IPS DF 4.7 (cell line): ENCODE measurements at regions not wholly inside any gene's neighbourhood (a gene's known extent, or its start where the extent isn't known, plus 50 kb on each side); places are given as distances from the start of the nearest gene placed in this dataset.

Experiments used
- DNase-seq: peaks from one replicate; pipeline ENCODE4 v3.0.0-alpha.2; 2013; ENCODE audit warnings: low spot score; ENCODE audit errors: extremely low read depth

DNA sequence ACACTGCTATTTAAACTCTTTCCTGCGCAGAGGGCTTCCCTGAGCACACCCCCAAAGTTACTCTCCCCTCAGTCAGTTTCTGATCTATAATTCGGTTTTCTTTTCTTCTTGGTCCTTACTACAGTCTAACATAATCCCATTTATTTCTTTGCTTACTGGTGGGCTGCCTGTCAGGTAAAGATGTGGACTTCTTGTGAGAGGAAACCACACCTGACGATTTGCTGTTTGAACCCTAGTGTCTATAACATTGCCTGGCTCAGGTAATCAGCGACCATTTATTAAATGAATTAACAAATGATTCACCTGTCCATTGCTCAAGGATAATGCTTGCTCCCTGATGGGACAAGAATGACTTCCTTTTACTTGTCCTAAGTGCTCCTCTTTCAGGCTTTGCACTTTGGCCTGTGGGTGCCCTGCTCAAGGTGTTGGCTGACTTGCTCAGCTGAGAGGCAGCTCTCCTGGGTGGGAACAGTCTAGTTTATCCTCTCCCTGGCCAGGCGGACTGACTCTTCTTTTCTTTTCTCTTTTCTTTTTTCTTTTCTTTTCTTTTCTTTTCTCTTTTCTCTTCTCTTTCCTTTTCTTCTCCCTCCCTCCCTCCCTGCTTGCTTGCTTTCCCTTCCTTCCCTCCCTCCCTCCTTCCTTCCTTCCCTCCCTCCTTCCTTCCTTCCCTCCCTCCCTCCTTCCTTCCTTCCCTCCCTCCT, 233.1 kb downstream of the BCAS1 start:
- DNase-seq = no peak

GRCh38 chr20:53834749-53835148, 235.6 kb downstream of the BCAS1 start:
- no peak for DNase-seq

- DNase-seq = no peak
Observed at GRCh38 chr20:53834062-53834442, 236.3 kb downstream of the BCAS1 start.

DNA sequence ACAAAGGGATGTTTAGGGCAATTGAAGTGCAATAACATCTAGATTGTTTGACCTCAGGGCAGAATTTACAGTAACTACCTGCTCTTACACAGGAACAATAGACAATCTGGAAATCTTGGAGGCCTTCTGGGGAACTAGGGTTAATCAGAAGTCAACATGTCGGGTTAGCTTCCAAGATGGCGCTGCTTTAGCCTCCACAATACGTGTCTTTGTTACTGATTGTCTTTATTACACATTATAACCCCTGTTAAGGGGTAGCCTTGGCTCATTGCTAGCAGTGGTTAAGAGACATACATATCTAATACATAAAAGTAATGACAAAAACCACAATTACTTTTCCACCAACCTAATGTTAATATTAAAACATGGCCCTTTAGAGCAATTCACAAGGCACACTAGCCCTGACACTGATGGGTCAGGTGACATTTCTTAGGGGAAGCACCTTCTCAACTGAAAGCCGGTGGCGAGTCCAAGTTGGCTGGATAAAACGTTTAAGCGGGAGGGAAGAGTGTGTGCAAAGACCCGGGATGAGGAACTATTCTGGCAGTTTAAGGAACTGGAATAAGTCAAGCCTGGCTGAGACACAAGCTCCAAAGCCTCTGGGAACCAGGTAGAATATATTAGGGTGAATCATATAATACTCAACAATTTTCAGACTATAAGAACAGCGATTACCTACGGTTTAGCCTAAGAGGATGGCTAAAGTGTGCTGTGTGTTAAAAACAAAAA, 236.9 kb downstream of the BCAS1 start:
- no peak for DNase-seq

DNA sequence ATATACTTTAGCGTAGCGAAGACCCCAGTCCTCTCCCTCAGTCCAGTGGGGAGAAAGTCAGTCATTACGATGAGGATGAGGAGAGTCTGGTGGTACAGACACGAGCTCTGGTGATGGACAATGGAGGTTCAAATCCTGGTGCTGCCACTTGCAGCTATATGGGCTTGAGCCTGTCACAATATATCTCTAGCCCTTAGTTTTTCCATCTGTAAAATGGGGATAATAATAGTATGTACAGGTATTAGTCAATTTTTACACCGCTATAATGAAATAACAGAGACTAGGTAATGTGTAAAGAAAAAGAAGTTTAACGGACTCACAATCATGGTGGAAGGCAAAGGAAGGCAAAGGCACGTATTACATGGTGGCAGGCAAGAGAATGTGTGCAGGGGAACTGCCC, 237.9 kb downstream of the BCAS1 start:
- DNase-seq = no peak

GRCh38 chr20:53831812-53832211, 238.2 kb upstream of the ZNF217 start:
- DNase-seq = no peak

- DNase-seq = no peak
Observed at GRCh38 chr20:53831228-53831627, 237.6 kb upstream of the ZNF217 start.

DNA sequence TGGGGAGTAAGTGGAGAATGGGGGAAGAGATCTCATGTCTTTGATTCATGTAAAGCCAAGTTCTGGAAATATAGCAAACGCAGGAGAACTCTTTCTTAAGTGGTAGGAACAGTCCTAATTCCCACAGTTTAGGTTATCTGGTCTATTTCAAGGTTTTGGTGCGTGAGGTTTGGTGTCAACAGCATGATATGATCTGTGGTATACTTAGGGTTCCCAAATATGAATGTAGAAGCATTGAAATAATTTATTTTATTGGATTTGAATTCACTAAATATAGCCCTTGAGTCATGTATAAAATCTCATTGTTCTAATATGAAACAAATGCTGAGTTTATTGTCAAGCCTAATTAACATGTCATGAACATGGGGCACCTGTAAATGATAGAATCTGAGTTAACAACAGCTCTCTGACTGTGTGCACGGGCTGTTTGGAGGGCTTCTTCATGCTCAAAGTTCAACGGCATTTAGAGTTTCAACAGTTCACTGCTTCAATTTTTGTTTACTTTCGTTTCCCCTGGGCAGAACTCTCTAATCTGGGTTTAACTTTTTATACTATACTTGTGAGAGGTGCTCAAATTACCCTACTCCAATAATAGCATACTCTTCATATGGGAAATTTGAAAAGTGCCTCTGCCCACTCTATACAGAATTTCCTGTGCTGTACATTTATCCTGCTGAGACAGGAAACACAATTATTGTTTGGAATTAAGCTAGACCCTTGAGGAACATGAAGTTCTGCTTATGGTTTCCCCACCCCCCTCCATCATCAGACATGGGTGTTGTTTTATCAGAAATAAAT, 236.3 kb upstream of the ZNF217 start:
- no peak for DNase-seq

DNA sequence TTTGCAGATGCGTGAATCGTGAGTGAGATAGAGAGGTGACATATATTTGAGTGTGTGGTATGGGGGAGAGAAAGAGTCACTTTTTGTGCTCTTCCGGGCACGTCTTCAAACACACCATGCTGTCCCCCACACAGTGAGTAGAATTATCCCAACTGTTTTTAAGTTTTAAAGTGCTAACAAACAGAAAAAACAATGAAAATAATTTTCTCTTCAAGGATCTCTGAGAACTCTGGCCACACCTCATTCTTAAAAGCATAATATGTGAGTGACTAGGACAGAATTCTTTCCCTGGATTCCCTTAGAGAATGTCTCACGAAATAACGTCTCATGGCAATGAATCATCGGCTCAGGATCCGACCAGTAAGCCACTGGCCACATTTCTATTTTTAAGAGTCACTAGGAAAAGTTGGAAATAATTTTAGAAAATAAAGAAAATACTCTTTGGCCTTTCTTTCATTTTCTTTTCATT, 235.7 kb upstream of the ZNF217 start:
- DNase-seq = no peak

GRCh38 chr20:53828682-53829254, 235.1 kb upstream of the ZNF217 start:
- DNase-seq = no peak

- no peak for DNase-seq
Observed at GRCh38 chr20:53828088-53828681, 234.5 kb upstream of the ZNF217 start.

DNA sequence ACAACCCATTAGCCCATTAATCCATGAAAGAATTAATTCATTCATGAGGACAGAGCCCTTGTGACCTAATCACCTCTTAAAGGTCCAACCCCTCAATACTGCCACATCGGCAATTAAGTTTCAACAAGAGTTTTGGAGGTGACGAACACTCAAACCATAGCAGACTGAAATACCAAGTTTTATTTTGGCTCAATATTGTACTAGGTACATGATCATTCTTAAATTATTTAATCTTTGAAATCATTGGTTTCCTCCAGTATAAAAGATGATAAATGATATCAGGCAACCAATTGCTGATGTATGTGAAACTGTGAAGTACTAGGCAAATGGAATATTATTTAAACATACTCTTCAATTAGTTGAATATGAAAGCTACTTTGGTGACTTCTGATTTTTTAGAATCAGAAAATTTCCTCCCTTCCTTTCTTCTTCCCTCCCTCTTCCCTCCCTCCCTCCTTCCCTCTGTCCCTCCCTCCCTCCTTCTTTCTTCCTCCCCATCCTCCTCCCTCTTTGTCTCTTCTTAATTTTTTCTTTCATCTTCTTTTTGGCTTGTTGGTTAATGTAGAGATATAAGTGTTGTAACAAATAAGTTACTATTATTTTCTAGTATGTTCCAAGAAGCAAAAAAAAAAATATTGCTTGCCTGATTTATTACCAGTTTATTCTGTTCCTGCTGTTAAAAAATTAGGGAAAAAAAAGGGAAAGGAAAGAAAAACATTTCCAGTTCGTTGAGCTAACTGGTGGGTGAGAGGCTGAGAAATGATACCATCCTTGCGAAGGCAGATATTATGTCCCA, 233.9 kb upstream of the ZNF217 start:
- no peak for DNase-seq

DNA sequence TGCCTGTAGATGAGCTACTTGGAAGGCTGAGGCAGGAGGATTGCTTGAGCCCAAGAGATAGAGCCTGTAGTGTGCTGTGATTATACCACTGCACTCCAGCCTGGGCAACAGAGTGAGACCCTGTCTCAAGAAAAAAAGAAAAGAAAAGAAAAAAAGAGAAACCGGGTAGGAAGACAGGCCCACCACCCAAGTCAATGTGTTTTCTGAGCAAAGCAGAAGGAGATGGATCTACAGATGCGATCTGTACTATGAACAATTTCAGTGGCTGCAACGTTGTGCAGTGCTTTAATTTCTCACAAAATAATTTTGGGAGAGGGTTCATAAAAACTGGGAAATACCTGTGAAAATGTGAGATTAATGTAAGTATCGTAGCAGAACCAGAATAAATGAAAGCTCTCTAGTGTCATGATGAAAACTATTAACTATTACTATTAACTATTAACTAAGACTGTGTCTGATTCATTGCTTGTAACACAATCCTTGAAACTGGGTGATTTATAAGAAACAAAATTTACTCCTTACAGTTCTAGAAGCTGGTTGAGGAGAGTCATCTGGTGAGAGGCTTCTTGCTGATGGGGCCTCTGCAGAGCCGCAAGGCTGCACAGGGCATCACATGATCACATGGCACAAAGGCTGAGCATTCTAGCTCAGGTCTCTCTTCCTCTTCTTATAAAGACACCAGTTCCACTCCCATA, 233.1 kb upstream of the ZNF217 start:
- no peak for DNase-seq

DNA sequence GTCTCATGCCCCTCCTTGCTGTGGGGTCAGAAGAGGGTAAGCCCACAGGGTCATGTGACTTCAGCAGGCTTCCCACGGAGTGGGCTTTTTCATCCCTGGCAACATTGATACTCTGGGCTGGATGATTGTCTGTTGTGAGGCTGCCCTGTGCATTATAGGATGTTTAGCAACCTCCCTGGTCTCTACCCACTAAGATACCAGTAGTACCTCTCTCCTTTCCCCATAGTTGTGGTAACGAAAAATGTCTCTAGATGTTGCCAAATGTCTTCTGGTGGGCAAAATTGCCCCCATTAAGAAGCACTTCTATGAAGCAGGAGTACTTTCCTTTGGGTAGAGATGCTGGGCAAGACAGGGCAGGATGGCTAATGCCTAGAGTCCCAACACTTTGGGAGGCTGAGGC, 232.5 kb upstream of the ZNF217 start:
- no peak for DNase-seq

GRCh38 chr20:53825282-53825681, 231.6 kb upstream of the ZNF217 start:
- no peak for DNase-seq

DNA sequence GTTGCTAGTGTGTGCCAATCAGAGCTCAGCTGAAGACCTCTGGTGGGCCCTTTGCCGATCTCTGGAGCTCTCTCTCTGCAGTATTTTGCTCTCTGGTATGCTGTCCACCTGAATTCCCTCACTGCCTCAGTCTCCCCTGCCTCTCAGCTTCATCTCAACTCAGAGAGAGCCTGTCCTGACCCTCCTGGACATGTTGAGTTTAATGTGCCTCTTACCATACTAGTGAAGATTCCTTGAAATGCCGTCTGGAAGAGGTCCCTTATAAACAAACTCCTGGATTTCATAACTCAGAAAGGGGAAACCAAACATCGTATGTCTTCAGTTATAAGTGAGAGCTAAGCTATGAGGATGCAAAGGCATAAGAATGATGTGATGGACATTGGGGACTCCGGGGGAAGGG, 231.1 kb upstream of the ZNF217 start:
- no peak for DNase-seq

DNA sequence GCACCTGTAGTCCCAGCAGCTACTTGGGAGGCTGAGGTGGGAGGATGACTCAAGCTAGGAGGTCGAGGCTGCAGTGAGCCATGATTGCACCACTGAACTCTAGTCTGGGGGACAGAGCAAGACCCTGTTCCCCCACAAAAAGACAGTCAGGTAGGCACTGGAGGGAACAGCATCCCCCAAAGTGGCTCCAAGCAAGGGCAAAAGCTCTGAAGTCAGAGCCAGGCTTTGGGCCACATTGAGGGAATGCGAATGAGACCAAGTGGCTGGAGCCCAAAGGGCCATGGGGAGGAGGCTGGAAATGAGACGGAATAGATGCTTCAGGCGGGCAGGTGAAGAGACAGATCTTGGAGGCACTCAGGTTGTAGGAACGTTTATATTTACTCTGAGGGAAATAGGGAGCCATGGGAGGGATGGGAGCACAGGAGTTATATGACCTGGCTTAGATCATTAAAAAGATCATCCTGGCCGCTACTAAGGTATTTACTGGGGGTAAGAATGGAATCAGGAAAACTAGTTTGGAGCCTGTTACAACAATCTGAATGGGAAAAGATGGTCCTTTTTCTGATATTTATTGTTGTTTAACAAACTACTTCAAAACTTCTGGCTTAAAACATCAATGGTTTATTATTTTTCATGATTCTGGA, 229.6 kb upstream of the ZNF217 start:
- DNase-seq = no peak

- no peak for DNase-seq
Observed at GRCh38 chr20:53822534-53822933, 228.9 kb upstream of the ZNF217 start.

- DNase-seq = no peak
Observed at GRCh38 chr20:53819973-53820451, 226.4 kb upstream of the ZNF217 start.
